IMR-90 (cell line): ENCODE measurements at regions not wholly inside any gene's neighbourhood (a gene's known extent, or its start where the extent isn't known, plus 50 kb on each side); places are given as distances from the start of the nearest gene placed in this dataset.

Experiments
- ATAC-seq: fragments of 200-7000 bp; cut with Tn5 transposase; 2 replicates; pipeline ENCODE4 v1.9.1; 2020; ENCODE audit warnings: low read depth, mild to moderate bottlenecking, moderate library complexity
- BruUV-seq: library from RNA; stranded (reverse); fragments of 400-500 nt; replicated peaks from 2 replicates; lab custom pipeline; 2021; lab: Mats Ljungman, UMichigan
- CTCF ChIA-PET: fragments of 300-600 bp; formaldehyde crosslinking; extraction: SDS; loops from one replicate; lab custom pipeline; 2021; ENCODE audit warnings: antibody characterized with exemption; lab: Yijun Ruan, JAX
- POLR2A ChIA-PET: fragments of 300-600 bp; sonication (Branson Sonifier 250); formaldehyde crosslinking; loops from one replicate; lab custom pipeline; 2022; ENCODE audit warnings: antibody characterized with exemption; ENCODE audit not compliant: unreplicated experiment; lab: Charles Lee
- DNase-seq: peaks from one replicate; pipeline ENCODE4 v3.0.0; 2013
- H2AFZ ChIP-seq: replicated peaks from 2 replicates; pipeline ENCODE3; 2013; ENCODE audit warnings: low read length, mild to moderate bottlenecking; ENCODE audit not compliant: poor library complexity
- H2AK5ac ChIP-seq: 2 replicates; pipeline ENCODE4 v1.6.1; 2013; ENCODE audit warnings: low read depth, low read length, inconsistent platforms
- H2AK9ac ChIP-seq: replicated peaks from 2 replicates; pipeline ENCODE3; 2013; ENCODE audit warnings: mild to moderate bottlenecking, low read depth, low read length, moderate library complexity; ENCODE audit not compliant: poor library complexity
- H2BK120ac ChIP-seq: 2 replicates; pipeline ENCODE4 v1.6.1; 2013; ENCODE audit warnings: low read depth, low read length, inconsistent platforms
- H2BK15ac ChIP-seq: 3 replicates; pipeline ENCODE4 v1.6.1; 2013; ENCODE audit warnings: low read depth, low read length, inconsistent platforms
- H2BK20ac ChIP-seq: 2 replicates; pipeline ENCODE4 v1.6.1; 2013; ENCODE audit warnings: low read depth, mild to moderate bottlenecking, inconsistent platforms, low read length, moderate library complexity
- H2BK5ac ChIP-seq: 2 replicates; pipeline ENCODE4 v1.6.1; 2013; ENCODE audit warnings: mild to moderate bottlenecking, low read depth, low read length, inconsistent platforms; ENCODE audit not compliant: poor library complexity, severe bottlenecking
- H3K14ac ChIP-seq: replicated peaks from 2 replicates; pipeline ENCODE4 v1.6.1; 2013; ENCODE audit warnings: low read depth, low read length, inconsistent platforms
- H3K18ac ChIP-seq: 2 replicates; pipeline ENCODE4 v1.6.1; 2013; ENCODE audit warnings: low read depth, low read length, control low read depth
- H3K23ac ChIP-seq: 2 replicates; pipeline ENCODE4 v1.6.1; 2013; ENCODE audit warnings: low read depth, low read length, inconsistent platforms
- H3K27ac ChIP-seq: 2 replicates; pipeline ENCODE4 v1.5.1; 2013; ENCODE audit warnings: mild to moderate bottlenecking, control low read depth, low read length; ENCODE audit not compliant: insufficient read depth
- H3K27me3 ChIP-seq: 2 replicates; pipeline ENCODE4 v1.6.1; 2013; ENCODE audit warnings: low read length; ENCODE audit not compliant: control insufficient read depth, insufficient read depth
- H3K36me3 ChIP-seq: 2 replicates; pipeline ENCODE4 v1.6.1; 2013; ENCODE audit warnings: low read length, mixed read lengths; ENCODE audit not compliant: control insufficient read depth, insufficient read depth
- H3K4ac ChIP-seq: 2 replicates; pipeline ENCODE4 v1.6.1; 2013; ENCODE audit warnings: low read depth, low read length, inconsistent platforms
- H3K4me1 ChIP-seq: 2 replicates; pipeline ENCODE4 v1.6.1; 2013; ENCODE audit warnings: low read length, mixed read lengths; ENCODE audit not compliant: control insufficient read depth, insufficient read depth
- H3K4me2 ChIP-seq: 2 replicates; pipeline ENCODE4 v1.6.1; 2013; ENCODE audit warnings: low read depth, mild to moderate bottlenecking, control low read depth, low read length, moderate library complexity
- H3K4me3 ChIP-seq: 2 replicates; pipeline ENCODE4 v1.5.1; 2013; ENCODE audit warnings: low read depth, mild to moderate bottlenecking, control low read depth, low read length, moderate library complexity; ENCODE audit not compliant: insufficient read depth
- H3K56ac ChIP-seq: 2 replicates; pipeline ENCODE4 v1.6.1; 2013; ENCODE audit warnings: low read length, inconsistent platforms; ENCODE audit not compliant: insufficient read depth; ENCODE audit errors: extremely low read depth
- H3K79me1 ChIP-seq, 2 experiments: 2 replicates each; pipeline ENCODE4 v1.6.1; 2013; ENCODE audit warnings: low read length in 2 of 2, inconsistent platforms in 1 of 2, low read depth in 1 of 2
- H3K9ac ChIP-seq: 2 replicates; pipeline ENCODE4 v1.6.1; 2013; ENCODE audit warnings: low read depth, low read length, control low read depth
- H3K9me1 ChIP-seq: 2 replicates; pipeline ENCODE4 v1.6.1; 2013; ENCODE audit warnings: low read length, inconsistent platforms; ENCODE audit not compliant: insufficient read depth
- H3K9me3 ChIP-seq: 2 replicates; pipeline ENCODE4 v1.6.1; 2013; ENCODE audit warnings: low read length; ENCODE audit not compliant: control insufficient read depth, insufficient read depth
- H4K20me1 ChIP-seq: 2 replicates; pipeline ENCODE4 v1.6.1; 2013; ENCODE audit warnings: low read length, inconsistent platforms; ENCODE audit not compliant: insufficient read depth
- H4K5ac ChIP-seq: 2 replicates; pipeline ENCODE4 v1.6.1; 2013; ENCODE audit warnings: mild to moderate bottlenecking, low read depth, low read length, control low read depth
- H4K8ac ChIP-seq, 2 experiments: 2 replicates each; pipeline ENCODE4 v1.6.1; 2013; ENCODE audit warnings: low read depth in 2 of 2, low read length in 2 of 2, control low read depth in 1 of 2, inconsistent platforms in 1 of 2
- H4K91ac ChIP-seq: 2 replicates; pipeline ENCODE4 v1.6.1; 2013; ENCODE audit warnings: low read depth, low read length, inconsistent platforms; ENCODE audit not compliant: insufficient read depth
- CEBPB ChIP-seq: IDR thresholded peaks from 2 replicates; pipeline ENCODE4 v1.6.1; 2012; ENCODE audit warnings: low read depth, low read length, improper control_type of control experiment
- CHD1 ChIP-seq: IDR thresholded peaks from 2 replicates; pipeline ENCODE4 v1.6.1; 2012; ENCODE audit warnings: low read depth, low read length, improper control_type of control experiment
- MXI1 ChIP-seq: IDR thresholded peaks from 2 replicates; pipeline ENCODE4 v1.6.1; 2012; ENCODE audit warnings: low read depth, mild to moderate bottlenecking, low read length, moderate library complexity, borderline replicate concordance
- RAD21 ChIP-seq: IDR thresholded peaks from 2 replicates; pipeline ENCODE4 v1.6.1; 2012; ENCODE audit warnings: low read length, improper control_type of control experiment
- RFX5 ChIP-seq: IDR thresholded peaks from 2 replicates; pipeline ENCODE4 v1.8.0; 2012; ENCODE audit warnings: low read depth, mild to moderate bottlenecking, low read length, moderate library complexity
- WGBS, 2 experiments: methylation state at CpG; one replicate each; pipeline versions ENCODE4 v1.1.5 to v1.1.7; 2013; ENCODE audit warnings: missing lambda C conversion rate in 2 of 2; ENCODE audit not compliant: insufficient read length in 1 of 2; ENCODE audit errors: extremely low coverage in 2 of 2; 5-methylcytosine and 5-hydroxymethylcytosine counted together
- dilution Hi-C: fragments of 300-500 bp; cut with HindIII; formaldehyde crosslinking; loops from one replicate; pipeline ENCODE4 v1.14.3; 2018; ENCODE audit warnings: low sequenced_read_pairs; ENCODE audit not compliant: unreplicated experiment
- in situ Hi-C: fragments of 300-500 bp; cut with MboI; formaldehyde crosslinking; loops from 3 replicates; pipeline ENCODE4 v1.14.3; 2019; ENCODE audit warnings: low sequenced_read_pairs, inconsistent platforms, mixed read lengths
- intact Hi-C: fragments of 100-400 bp; cut with micrococcal nuclease; formaldehyde crosslinking; loops from 2 replicates; pipeline ENCODE4 v1.10.0; 2022
- TF ChIP-seq, protein P1 (sequence below): fragments of 150-350 bp; IDR thresholded peaks from 2 replicates; pipeline ENCODE4 v1.6.1; 2016; ENCODE audit warnings: low read depth, mild to moderate bottlenecking, low read length, moderate library complexity, borderline replicate concordance
- TF ChIP-seq, protein P2 (sequence below): conservative IDR thresholded peaks from 2 replicates; pipeline ENCODE4 v1.5.1; 2012; ENCODE audit warnings: mild to moderate bottlenecking, low read depth, low read length, improper control_type of control experiment

- in situ Hi-C loops: no loop called here
Measured at GRCh38 chr14:61221906-61222305, 59.2 kb downstream of the TMEM30B start.

More at GRCh38 chr14:61221906-61222305, 59.2 kb downstream of the TMEM30B start:
- POLR2A ChIA-PET: no interaction called here
- H3K9ac ChIP-seq: no peak overlapping the region
- H3K27ac ChIP-seq: no peak overlapping the region
- no peak overlapping the region for H2BK120ac ChIP-seq
- no peak overlapping the region for H3K18ac ChIP-seq
- H3K56ac ChIP-seq: no peak overlapping the region
- DNase-seq (no peak), ATAC-seq (no peak)
- no peak overlapping the region for H4K5ac ChIP-seq
- no peak overlapping the region for H4K91ac ChIP-seq
- H3K4me2 ChIP-seq: no peak overlapping the region
- no peaks in the 10 kb centered on the region for H3K9me3 ChIP-seq
- WGBS, 2 experiments: no CpG with 5 or more reads among the region's 3 CpGs
- no peaks in the 10 kb centered on the region for H3K79me1 ChIP-seq
- H4K20me1 ChIP-seq: no peaks in the 10 kb centered on the region
- H2BK20ac ChIP-seq: no peak overlapping the region
- peaks cover 29% of the 10 kb centered on the region for H3K4me1 ChIP-seq
- peaks cover 13% of the 10 kb centered on the region for H3K9me1 ChIP-seq
- H2BK5ac ChIP-seq: no peak overlapping the region
- BruUV-seq: no TSS peak
- no peak overlapping the region for H3K4me3 ChIP-seq
- no peak overlapping the region for H3K14ac ChIP-seq
- H3K36me3 ChIP-seq: no peaks in the 10 kb centered on the region
- H2BK15ac ChIP-seq: no peak overlapping the region
- H3K27me3 ChIP-seq: no peaks in the 10 kb centered on the region
- intact Hi-C loops (no loop called here), dilution Hi-C loops (no loop called here)
- H3K4ac ChIP-seq: no peak overlapping the region
- no peak overlapping the region for H3K23ac ChIP-seq
- no peak overlapping the region for H2AFZ ChIP-seq
- TF ChIP-seq RFX5 (no peak), CEBPB (no peak), CHD1 (no peak), RAD21 (no peak), MXI1 (no peak)
- TF ChIP-seq, protein P1, sequence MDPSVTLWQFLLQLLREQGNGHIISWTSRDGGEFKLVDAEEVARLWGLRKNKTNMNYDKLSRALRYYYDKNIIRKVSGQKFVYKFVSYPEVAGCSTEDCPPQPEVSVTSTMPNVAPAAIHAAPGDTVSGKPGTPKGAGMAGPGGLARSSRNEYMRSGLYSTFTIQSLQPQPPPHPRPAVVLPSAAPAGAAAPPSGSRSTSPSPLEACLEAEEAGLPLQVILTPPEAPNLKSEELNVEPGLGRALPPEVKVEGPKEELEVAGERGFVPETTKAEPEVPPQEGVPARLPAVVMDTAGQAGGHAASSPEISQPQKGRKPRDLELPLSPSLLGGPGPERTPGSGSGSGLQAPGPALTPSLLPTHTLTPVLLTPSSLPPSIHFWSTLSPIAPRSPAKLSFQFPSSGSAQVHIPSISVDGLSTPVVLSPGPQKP: no peak
- TF ChIP-seq, protein P2, sequence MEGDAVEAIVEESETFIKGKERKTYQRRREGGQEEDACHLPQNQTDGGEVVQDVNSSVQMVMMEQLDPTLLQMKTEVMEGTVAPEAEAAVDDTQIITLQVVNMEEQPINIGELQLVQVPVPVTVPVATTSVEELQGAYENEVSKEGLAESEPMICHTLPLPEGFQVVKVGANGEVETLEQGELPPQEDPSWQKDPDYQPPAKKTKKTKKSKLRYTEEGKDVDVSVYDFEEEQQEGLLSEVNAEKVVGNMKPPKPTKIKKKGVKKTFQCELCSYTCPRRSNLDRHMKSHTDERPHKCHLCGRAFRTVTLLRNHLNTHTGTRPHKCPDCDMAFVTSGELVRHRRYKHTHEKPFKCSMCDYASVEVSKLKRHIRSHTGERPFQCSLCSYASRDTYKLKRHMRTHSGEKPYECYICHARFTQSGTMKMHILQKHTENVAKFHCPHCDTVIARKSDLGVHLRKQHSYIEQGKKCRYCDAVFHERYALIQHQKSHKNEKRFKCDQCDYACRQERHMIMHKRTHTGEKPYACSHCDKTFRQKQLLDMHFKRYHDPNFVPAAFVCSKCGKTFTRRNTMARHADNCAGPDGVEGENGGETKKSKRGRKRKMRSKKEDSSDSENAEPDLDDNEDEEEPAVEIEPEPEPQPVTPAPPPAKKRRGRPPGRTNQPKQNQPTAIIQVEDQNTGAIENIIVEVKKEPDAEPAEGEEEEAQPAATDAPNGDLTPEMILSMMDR: no peak
- CTCF ChIA-PET: no interaction called here
- no peak overlapping the region for H4K8ac ChIP-seq
- H2AK9ac ChIP-seq: no peak overlapping the region
- H2AK5ac ChIP-seq: no peak overlapping the region
